GM18505 (cell line): ENCODE measurements at regions not wholly inside any gene's neighbourhood (a gene's known extent, or its start where the extent isn't known, plus 50 kb on each side); places are given as distances from the start of the nearest gene placed in this dataset.
"Not testable (repeated sequence)": the region's sequence is repeated elsewhere in the genome, so short reads cannot be mapped to it uniquely, and the experiment has no call there.

Experiments used
- ATAC-seq: cut with Tn5 transposase; IDR thresholded peaks from one replicate; pipeline ENCODE4 v1.9.1; 2021; ENCODE audit not compliant: unreplicated experiment
- POLR2A ChIP-seq: IDR thresholded peaks from 4 replicates; pipeline ENCODE4 v1.6.1; 2011; ENCODE audit warnings: borderline replicate concordance; ENCODE audit not compliant: insufficient read depth, insufficient read length; ENCODE audit errors: extremely low read depth

GRCh38 chr12:25328072-25328712, 77.5 kb upstream of the KRAS start:
- TF ChIP-seq POLR2A = no peak
- ATAC-seq = no peak

GRCh38 chr12:25327321-25327720, 76.6 kb upstream of the KRAS start:
- no peak for ATAC-seq
- TF ChIP-seq POLR2A = no peak

DNA sequence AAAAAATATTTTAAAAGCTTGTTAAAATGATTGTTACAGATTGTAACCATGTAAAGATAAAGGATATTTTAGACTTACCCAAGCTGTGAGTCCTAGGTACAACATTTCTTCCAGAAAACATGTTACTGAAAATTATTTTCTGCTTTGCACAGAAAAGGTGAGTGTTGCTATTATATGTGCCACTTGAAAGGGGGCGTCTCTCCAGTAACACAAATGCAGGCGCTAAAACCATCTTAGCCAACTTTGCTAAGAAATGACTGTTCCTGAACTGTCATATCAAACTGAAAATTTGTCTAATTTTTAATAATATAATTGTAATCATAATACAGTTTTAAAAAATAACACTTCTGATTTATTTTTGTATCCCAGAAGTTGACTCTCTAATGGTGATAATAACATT, 75.6 kb upstream of the KRAS start:
- ATAC-seq = no peak
- TF ChIP-seq POLR2A = no peak

GRCh38 chr12:25324861-25325260, 74.1 kb upstream of the KRAS start:
- TF ChIP-seq POLR2A = no peak
- no peak for ATAC-seq

DNA sequence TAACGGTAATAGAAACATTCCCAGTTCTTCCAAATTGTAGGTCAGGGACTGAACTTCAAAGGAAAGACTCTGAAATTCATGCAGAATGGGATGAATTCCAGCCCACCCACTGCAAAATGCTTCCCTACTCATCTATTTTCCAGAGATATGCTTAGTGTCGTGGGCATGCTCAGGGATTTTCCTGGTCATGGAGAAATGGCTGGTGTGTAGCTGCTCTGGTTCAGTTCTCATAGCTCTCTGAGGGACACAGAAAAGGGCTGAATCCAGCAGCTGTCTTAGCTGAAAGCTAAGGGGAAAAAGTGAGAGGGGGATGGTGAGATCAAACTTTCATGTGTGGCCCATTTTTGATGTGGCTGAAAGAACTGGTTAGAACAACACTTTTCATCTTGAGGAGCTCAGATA, 72.9 kb upstream of the KRAS start:
- no peak for TF ChIP-seq POLR2A
- no peak for ATAC-seq

- ATAC-seq = no peak
- TF ChIP-seq POLR2A = no peak
These were observed 72.3 kb upstream of the KRAS start for GRCh38 chr12:25322918-25323531.

DNA sequence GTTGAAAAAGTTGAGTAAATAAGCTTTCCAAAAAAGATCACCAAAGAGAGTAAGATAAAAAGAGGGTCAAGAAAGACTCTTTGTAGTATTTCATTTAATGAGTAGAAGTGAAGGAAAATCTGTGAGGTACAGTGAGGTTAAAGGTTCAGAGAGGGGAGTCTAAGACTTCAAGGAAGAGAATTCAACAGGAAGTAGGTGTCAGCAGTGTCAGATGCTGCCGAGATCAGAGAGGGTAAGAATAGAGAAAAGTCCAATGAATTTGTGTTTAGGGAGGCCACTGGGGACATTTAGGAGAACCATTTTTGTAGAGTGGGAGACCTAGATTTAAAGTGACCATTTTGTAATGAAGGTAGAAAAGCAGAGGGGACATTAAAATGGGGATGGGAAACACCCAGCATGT, 71.6 kb upstream of the KRAS start:
- no peak for ATAC-seq

DNA sequence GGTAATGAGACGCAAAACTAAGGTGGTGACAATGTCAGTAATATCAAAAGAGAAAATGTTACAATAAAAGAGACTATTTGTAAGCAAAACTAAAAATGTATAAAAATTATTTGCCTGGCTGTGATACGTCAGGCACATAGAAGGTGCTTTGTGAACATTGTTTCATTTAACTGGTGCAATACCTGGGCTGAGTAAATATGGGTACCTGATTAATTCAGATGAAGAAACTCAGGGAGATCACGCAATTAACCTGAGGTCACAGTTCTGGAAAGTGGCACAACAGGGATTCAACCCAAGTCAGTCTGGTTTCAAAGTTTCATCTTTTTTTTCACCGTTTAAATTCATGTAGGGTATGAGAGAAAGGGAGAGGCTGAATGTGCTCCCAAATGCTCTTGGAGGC, 71.0 kb upstream of the KRAS start:
- no peak for TF ChIP-seq POLR2A
- no peak for ATAC-seq

More for the DNA sequence above, 71.6 kb upstream of the KRAS start:
- TF ChIP-seq POLR2A = no peak

GRCh38 chr12:25320123-25321006, 69.6 kb upstream of the KRAS start:
- TF ChIP-seq POLR2A = no peak
- ATAC-seq = peak; percentile 69

GRCh38 chr12:25319233-25319984, 68.7 kb upstream of the KRAS start:
- no peak for TF ChIP-seq POLR2A
- no peak for ATAC-seq

DNA sequence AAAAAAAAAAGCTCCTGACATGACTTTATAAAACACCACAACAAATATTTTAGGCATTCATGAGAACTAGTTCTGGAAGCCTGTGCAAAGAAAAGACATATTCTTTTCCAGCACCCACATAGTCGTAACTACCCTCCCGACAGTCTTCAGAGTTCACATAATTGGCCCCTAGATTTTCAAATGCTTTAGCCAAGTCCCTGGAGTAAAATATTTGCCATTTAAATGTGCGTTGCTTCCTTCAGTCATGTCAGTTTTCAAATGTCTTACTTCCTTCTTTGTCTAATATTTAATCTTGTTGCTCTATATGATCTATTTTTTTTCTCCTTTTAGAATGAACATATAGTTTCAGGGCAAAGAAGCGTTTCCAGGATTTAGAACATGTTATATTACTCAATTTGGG, 66.8 kb upstream of the KRAS start:
- TF ChIP-seq POLR2A = no peak
- ATAC-seq = no peak

GRCh38 chr12:25315388-25315787, 64.7 kb upstream of the KRAS start:
- ATAC-seq = no peak
- no peak for TF ChIP-seq POLR2A

DNA sequence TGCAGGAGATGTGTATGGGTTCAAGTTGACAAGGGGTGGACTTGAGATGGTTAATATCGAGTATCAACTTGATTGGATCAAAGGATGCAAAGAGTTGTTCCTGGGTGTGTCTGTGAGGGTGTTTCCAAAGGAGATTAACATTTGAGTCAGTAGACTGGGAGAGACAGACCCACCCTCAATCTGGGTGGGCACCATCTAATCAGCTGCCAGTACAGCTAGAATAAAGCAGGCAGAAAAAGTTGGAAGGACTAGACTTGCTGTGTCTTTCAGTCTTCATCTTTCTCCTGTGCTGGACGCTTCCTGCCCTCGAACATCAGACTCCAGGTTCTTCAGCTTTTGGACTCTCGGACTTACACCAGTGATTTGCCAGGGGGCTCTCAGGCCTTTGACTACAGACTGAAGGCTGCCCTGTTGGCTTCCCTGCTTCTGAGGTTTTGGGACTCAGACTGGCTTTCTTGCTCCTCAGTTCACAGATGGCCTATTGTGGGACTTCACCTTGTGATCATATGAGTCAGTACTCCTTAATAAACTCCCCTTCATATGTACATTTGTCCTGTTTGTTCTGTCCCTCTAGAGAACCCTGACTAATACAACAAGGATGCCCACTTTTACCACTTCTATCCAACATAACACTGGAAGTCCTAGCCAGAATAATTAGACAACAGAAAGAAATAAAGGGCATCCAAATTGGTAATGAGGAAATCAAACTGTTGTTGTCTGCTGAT, 62.7 kb upstream of the KRAS start:
- ATAC-seq = not testable (repeated sequence)
